ENCODE measurements at regions not wholly inside any gene's neighbourhood (a gene's known extent, or its start where the extent isn't known, plus 50 kb on each side); places are given as distances from the start of the nearest gene placed in this dataset.

DNA sequence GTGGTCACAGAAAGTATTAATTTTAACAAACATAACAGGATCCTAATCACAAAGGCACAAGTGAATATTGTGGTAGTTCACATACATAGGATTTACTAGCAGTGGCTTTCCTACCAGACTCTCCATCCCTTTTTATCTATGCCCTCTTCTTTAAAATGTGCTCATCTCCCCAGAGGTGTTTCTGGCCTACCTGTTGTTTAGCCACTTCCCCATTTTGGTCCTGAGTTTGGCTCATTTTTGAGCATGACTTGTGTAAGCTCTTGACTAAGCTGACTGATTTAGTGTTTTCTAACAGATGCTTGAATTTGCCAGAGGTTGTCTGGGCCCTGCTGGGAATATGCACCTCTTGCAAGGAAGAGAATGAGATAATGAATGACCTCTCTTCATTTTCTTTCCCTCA is 517.7 kb upstream of the CLINT1 start:
- DNase-seq, result no peak

DNA sequence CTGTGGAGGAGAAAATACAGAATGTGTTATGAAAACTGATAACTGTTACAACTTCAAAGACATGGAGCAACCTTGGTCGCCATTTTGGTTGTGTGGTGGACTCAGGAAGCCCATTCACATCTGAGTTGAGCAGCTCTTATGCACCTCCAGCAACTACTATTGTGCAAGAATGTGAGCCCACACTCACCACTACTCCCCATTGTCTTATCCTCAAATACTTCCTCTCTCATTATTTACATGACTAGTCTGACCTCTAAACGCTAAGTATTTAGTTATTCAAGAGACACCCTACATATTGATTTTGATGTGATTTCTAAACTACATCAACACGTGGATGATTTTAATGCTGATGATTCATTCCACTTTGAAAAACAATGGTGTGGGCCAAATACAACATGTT is 516.6 kb upstream of the CLINT1 start:
- DNase-seq, result no peak

DNA sequence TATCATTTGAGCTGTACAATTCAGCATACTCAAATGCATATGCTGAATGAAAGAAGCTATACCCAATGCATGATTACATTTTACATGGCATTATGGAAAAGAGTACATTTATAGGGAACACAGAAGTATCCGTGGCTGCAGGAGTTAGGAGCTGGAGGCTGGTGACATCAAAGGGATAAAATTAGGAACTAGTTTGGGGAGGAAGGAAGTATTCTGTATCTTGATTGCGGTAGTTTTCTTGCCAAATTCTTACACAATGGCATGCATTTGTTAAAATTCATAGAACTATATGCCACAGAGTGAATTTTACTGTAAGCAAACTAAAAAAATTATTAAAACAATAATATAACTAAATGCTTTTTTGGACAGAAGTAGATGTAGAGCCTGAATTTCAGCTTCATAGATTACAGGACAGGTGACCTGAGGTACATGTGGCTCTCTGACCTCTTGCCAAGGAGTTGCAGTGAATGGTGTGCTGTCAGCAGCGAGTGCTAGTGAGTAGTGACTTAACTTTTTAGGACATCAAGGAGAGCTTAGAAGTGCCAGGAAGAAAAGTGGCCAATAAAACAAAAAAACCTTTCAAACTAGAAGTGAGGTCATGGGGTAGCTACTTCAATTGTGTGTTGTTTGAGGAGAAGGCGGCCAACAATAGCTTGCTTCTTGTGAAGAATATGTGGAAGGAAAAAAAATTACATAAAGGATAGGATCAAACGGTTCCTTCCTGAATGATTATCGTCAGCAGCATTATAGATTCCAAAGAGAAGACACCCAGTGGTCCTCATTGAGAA is 514.9 kb upstream of the CLINT1 start:
- DNase-seq, result no peak

DNA sequence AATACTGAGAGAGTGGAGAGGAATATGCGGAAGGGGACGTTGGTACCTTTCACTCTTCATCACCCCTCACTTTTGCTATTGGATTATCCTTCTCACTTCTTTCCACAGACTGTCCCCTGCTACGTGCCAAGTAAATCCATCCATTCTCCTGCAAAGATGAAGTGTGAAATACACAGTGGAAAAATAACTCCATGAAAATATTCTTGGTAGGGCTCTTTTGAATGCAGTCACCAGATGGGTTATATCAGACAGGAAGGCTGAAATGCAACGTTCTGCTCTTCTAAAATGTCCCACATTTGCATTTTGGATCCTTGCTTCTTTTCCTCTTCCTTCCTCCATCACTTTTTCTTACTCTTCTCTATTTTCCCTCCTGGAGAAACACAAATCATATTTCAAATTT is 510.3 kb upstream of the CLINT1 start:
- DNase-seq, result no peak

DNA sequence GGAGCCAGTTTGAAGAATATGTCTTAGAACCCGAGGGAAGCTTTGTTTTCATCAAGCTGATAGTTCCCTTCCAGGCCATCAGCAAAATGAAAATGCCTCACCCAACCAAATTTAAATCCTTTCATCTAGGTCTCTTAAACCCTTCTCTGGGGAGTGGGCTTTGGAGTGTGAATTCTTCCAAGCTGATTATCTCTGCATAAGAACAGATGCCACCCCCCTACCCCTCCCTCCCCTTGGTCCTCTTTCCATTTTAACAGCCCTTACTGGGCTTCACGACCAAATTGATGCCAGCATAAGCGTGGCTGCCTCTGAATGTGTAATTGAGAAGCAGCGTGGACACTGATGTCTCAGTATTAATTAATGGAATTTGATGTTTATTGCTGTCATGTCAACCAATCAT is 509.7 kb upstream of the CLINT1 start:
- no peak for DNase-seq

DNA sequence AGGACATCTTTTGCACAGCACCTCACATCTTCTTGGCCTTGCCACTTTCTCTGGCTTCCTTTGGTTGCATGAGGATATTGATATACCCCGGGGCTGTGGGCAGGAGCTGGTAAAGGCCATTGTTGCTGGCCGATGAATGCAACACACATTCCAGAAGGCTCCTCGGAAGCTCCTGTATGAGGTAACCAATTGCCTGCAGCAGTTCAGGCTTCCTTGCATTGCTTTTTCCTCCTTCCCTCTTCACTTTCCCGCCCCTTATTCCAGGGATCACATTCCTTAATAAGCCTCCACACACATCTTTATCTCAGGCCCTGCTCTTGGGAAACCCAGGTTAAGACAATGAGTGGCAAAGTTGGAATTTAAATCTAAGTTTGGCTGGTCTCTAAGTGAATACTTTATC is 505.4 kb upstream of the CLINT1 start:
- no peak for DNase-seq

DNA sequence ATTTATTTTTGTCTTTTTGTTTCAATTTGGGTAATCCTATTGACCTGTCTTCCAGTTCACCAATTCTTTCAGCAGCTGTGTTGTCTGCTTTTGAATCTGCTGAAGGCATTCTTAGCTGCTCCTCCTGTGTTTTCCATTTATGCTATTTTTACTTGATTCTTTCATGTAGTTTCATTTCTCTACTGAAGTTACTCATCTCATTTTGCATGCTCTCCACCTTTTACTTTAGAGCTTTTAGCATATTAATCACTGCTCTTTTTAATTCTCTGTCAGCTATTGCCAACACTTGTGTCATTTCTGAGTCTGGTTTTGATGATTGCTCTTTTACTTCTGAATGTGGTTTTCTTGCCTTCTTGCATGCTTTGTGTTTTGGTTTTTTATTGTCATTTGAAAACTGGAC is 496.0 kb upstream of the CLINT1 start:
- no peak for DNase-seq

DNA sequence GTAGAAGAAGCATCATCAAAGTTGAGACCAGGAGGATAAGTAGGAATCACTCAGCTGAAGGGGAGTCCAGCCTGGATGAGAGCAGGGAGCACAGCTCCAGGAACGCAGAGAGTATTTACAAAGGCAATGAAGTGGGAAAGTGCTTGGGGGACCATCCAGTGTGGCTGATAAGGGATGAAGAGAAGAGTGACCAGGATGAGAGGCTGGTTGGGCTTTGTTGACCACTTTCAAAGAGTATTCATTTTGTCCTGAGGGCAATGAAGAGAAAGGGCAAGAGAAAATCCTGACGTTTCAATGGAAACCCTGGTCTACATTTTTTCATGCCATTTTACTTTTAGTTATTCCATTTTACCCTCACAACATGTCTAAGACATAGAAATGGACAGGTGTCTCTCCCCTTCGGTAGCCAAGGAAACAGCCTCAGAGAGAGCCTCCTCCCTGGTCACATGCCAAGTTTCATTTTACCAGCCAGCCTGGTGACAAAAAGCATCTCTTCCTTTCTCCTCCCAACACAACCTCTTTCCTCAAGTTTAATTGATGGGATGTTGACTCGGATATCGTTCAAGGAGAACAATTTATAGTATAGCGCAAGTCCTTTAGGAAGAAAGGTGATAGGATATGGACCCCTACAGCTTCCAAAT is 492.7 kb upstream of the CLINT1 start:
- DNase-seq, result no peak

DNA sequence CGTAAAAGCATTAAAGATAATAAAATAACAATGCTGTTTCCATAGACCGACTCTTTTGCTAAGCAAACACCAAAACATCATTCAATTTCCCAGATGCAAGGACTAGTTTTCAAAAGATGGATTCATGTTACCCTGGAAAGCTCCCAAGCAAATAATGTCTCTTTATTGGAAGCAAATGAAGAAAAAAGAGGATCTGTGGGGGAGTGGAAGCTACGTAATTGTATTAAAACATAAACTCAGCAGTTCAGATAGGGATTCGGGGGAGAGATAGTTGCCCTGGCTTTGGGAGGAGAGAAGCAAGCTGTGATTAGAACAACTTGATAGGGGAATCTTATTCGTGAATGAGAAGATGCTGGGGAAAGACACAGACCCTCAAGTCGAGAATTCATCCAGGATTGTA is 491.0 kb upstream of the CLINT1 start:
- DNase-seq, result no peak

DNA sequence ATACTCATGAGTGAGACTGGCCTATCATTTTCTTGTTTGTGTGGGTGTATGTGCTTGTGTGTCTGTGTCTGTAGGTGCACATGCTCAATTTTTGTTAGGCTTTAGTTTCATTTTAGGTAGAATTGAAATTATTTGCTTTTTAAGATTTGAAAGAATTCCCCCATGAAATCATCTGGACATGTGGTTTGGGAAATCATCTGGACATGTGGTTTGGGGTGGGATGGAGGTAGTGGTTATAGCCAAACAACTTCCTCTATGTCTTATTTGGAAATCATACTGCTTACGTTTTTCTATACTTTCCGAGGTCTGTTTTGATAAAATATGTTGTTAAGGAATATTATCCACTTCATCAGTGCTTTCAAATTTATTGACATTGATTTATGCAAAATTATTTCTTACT is 485.4 kb upstream of the CLINT1 start:
- DNase-seq, result no peak

DNA sequence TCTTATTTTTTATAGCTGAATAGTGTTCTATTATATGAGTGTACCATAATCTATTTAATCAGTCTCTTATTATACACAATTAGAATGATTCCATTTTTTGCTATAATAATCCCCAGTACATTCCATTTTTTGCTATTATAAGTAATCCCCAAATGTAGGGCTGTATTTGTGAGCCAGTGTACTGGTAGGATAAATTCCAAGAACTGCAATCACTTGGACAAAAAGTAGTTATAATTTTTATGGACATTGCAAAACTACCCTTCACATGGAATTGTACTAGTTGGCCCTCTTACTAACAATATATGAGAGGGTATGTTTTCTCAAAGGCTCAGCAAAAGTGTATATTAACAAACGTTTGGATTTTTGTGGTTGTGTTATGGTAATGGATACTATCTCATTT is 481.7 kb upstream of the CLINT1 start:
- no peak for DNase-seq

DNA sequence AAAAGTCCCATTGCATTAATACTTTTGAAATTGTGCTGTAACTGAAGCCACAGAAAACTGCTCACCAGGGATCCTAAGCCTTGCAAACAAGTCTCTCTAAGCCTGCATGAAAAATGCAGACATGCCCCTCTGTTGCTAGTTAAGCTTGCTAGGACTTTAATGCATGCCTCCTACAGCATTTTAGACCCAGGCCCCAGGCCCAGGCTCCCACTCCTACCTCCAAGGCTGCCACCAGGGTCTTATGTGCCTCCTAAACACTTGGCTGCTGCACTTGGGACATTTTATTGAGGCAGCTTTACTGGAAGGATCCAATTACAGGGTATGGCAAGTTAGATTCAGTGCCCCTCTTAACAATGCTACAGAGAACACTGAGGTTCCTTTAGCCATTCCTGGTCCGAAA is 467.3 kb upstream of the CLINT1 start:
- no peak for DNase-seq

DNA sequence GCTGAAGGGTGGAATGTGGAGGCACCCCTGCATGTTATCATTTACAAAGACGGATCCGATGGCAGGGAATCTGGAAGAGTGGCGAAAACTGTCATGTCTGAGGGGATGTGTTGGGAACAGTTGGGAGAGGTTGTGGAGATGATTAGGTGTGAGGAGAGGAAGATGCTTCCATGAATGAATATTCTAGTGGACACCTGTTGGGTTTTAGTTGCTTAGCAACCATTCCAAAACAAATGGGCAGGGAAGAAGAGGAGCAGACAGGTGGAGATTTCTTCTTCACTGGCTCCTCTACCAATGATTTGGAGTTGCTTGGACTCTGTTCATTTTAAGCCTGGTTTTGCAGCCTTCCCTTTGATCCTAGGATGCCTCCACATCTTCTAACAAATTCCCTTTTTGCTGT is 465.3 kb upstream of the CLINT1 start:
- no peak for DNase-seq

DNA sequence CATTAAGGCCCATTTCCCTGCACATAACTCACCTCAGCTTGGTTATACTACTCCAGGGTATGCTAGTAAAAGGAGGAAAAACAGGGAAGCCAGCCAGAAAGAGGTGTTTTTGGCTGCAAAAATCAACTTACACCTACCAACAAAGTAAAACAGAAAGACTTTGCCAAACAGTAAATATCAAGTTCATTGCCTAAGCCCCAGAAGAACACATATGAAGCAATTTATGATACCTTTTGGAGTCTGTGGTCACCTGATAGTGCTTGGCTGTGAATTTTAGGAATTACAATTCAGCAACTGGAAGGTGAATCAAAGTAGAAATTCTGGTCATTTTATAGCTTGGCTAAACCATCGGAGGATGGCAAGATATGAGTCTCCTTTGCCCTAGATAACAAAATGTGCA is 463.7 kb upstream of the CLINT1 start:
- no peak for DNase-seq

DNA sequence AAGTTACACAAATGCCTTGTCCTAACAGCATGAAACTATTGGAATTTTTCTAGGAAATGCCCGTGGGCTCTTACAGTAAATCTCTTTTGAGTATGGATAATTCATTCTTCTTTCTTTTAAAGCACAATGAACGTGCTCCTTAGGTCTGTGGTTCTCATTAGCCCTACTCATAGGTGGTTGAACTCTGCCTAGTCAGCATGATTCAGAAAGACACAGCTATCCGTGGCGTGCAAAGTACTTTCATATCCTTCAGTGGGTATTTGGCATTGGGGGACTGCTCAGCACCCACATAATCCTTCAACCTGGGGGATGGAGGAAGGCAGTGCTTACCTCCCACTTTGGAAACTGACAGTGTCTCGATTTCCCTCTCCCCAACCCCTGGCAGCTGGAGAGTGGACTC is 462.0 kb upstream of the CLINT1 start:
- DNase-seq, result no peak

DNA sequence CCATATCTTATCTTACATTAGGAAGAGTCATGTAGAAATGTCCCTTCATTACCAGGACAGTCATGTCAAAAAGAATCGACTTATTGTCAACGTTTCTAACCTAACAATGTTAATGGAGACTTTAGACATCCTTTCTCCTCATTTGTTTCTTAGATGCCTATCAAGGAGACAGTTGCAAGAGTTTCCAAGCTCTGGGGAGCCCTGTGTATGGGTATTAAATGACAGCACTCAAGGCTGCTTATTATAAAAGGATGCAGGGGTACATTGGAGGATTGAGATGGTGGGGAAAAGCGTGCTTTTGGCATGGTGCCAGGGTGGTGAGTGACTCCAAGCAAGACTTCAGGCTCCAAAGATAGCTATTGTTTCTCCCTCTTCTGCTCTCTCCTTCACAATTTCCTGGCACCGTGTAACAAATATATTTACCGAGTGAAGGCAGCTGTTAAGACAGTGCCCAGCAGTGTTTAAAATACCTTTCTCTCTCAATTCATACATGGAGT is 461.3 kb upstream of the CLINT1 start:
- DNase-seq, result peak in 1 of 56 donors; percentile 0

DNA sequence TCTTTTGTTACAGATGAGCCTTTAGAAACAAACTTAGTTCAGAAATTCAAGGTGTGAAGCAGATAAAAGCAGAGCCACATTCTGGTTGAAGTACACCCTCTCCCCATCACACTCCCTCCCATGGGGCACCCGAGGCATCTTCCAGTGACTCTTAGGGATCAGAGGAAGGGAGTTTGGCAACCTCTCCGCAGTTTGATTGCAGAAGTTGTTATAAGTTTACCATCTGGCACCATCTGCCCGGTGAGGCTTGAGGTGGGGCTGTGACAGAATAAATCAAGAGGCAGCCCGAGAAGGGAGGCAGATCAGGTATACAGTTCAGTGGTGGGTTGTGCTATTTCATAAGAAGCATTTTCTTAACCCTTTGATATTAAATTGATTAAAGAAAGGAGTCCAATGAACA is 458.6 kb upstream of the CLINT1 start:
- no peak for DNase-seq

DNA sequence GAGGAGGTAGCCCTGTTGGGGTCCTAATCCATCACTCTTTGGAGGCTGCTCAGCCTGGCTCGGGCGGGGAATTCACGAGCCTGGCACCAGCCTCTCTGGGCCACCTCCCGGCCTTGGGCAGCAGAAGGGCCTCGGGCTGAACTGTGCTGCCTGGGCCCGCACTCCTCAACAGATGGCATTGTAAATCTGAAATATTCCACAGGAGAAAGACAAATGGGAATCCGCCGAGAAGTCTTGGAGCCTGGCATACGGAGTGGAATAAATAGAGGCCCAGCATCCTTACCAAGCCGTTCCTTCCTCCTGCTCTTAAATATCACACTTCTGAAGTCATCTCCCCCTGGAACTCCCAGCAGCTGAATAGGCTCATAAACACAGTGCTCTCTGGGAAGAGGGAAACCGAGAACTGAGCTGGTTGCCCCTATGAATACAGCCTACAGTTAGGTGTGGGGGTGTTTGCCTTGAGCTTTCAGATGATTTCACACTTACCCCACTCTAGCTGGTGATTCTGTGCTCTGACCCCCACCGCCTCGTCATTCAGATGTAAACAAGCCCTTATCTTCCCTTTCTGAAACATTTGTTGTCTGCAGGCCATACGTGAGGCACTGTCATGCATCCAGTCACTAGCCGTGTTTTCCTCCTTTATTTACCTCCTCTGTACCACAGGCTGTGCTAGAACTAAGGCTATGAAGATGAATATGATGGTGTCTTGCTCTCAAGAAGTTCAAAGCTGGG is 455.0 kb upstream of the CLINT1 start:
- no peak for DNase-seq

DNA sequence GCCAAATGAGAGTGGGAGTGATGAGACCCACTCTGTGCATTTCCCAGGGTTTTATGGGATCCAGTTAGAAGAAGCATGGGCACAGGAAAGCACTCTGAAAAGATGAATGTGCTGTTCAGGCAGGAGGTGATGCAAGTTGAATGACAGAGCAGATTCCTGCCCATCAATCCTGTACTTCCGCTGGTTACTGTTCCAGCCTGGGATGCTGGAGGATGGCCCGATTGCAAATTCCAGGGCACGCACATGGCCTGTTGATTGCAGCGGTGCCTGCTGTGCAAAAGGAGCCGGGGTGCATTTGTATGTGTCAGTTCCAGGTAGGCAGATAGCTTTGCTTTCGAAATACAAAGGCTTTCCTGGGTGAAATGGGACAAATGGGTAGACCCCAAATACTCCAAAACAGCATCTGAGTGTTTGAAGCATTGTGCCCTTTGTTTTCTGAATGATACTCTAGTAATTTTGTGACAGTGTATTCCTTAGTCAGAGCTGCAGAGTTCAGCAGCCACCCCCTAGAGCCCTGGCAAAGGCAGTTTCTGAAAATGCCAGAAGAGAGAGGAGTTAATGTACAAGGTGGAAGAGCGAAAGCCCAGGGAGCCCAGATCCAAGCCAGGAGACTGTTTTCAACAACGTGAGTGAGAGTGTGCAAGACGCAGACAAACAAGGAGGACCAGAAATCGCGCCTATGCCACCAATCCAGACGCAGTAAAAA is 454.2 kb upstream of the CLINT1 start:
- DNase-seq, result no peak

DNA sequence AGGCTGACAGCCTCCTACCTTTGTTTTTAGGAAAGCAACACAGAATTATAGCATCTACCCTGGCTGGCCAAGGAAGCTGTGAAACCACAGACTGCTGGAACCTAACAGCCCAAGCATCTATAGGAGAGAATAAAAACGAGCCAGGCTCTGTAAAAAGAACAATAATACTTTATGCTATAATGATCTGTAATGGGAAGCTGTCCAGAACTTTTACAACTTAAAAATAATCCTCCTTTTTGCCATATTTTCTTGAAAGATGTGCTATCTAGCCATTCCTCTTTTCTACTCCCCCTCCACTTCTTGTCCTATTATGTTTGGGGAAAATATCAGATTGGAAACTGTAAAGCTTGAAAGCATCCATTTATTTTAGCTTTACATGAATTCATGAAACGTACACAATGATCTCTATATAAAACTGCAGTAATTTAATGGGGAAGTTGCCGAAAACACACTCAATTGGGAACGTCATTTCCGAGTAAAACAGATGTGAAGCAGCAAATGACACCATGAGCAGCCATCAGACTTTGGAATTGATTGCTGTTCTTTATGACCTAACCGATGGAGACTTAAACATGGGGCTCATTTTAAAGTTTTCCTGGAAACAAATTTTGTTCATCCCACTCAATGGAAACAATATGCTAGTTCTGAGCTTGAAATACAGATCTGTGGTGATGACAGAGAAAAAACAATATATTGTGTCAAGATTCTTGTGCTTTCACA is 450.3 kb upstream of the CLINT1 start:
- DNase-seq, result no peak

DNA sequence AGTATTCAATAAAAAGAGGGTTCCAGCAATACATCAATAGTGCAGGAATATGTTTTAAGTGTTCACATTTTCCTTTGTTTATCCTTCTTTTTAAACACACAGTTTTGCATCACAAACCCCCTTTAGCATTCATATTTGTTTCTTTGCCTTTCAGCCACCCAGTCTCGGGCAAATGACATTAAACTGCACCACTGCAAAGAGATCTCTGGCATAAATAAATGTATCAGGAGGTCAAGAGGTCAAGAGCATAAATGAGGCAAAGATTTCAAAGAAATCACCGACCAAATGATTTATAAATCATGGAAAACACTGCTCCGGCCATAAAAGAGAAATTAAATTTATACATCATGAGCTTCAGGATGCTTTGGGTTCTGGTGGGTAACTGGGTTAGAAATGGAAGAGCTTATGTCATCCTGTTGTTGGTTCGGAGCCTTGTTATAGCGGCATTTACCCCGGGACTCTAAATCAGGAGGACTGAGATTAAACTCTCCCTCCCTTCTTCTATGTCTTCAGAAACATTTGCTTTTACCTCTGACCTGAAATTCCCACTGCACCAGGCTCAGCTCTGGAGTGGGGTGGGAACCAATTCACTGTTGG is 449.6 kb upstream of the CLINT1 start:
- DNase-seq, result no peak
